AG20443 (cell line): ENCODE measurements at regions not wholly inside any gene's neighbourhood (a gene's known extent, or its start where the extent isn't known, plus 50 kb on each side); places are given as distances from the start of the nearest gene placed in this dataset.
"Not testable (repeated sequence)": the region's sequence is repeated elsewhere in the genome, so short reads cannot be mapped to it uniquely, and the experiment has no call there.

Experiments used
- DNase-seq: peaks from one replicate; pipeline ENCODE4 v3.0.0; 2012; ENCODE audit warnings: low spot score, mixed read lengths

DNA sequence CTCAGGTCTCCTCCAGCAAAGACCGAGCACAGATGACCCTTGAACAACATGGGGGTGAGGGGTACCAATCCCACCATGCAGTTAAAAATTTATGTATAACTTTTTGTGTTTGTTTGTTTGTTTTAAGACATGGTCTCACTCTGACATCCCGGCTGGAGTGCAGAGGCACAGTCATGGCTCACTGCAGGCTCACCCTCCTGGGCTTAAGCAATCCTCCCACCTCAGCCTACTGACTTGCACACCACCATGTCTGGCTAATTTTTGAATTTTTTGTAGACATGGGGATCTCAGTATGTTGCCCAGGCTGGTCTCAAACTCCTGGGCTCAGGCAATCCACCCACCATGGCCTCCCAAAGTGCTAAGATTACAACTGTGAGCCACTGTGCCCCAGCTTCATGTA lies 231.0 kb upstream of the PIK3R1 start:
- DNase-seq: no peak

DNA sequence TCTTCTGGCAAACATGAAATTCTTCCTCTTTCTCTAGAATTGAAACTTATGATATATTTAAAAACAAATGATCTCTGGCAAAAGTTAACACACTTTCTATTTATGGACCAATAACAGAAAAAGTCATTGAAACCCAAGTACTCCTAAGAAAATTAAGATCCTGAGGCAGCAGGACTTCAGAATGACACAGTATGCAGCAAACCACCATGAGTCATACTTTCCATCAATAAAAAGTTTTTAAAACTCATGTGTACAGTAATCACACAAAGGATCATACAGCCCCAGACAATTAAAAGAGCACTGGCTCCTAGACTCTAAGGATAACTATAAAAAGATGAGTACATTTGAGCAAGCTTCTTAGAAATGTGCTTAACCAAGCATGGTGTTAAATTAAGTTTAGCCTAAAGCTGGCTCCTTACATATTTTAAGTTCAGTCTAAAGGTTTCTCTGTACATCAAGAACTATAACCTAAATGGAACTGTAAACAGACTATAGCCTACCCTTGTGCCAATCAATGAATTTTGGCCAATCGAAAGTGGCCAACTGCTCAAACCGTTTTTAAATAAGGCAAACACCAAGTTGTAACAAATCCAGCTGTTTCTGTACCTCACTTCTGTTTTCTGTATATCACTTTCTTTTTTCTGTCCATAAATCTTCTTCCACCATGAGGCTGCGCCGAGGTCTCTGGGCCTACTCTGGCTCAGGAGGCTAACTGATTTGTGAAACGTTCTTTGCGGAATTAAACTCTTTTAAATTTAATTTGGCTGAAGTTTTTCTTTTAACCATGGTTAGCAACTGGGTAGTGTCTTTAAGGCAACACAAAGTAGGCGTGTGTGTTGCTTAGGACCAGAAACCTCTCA lies 232.1 kb upstream of the PIK3R1 start:
- peak; percentile 63 for DNase-seq

DNA sequence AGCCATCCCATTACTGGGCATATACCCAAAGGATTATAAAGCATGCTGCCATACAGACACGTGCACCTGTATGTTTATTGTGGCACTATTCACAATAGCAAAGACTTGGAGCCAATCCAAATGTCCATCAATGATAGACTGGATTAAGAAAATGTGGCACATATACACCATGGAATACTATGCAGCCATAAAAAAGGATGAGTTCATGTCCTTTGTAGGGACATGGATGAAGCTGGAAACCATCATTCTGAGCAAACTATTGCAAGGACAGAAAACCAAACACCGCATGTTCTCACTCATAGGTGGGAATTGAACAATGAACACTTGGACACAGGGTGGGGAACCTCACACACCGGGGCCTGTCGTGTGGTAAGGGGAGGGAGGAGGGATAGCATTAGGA lies 233.4 kb upstream of the PIK3R1 start:
- DNase-seq: not testable (repeated sequence)

DNA sequence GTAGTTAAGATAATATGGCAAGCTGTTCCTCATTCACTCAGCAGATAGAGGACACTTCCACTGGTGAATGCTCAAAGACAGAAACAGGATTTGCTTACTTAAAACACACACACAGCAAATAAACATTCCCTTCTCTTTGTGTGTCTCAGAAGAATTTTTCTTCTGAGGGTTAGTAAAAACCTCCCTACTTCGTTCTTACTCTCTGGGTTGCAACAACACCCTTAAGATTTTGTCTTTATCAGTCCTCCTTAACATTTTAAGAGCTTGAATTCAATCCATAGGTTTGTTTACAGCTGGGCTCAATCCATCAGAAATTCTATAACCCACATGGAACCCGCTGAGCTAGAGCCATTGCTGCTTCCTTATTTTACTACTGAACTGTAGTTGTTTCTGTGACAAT lies 237.4 kb upstream of the PIK3R1 start:
- no peak for DNase-seq

DNA sequence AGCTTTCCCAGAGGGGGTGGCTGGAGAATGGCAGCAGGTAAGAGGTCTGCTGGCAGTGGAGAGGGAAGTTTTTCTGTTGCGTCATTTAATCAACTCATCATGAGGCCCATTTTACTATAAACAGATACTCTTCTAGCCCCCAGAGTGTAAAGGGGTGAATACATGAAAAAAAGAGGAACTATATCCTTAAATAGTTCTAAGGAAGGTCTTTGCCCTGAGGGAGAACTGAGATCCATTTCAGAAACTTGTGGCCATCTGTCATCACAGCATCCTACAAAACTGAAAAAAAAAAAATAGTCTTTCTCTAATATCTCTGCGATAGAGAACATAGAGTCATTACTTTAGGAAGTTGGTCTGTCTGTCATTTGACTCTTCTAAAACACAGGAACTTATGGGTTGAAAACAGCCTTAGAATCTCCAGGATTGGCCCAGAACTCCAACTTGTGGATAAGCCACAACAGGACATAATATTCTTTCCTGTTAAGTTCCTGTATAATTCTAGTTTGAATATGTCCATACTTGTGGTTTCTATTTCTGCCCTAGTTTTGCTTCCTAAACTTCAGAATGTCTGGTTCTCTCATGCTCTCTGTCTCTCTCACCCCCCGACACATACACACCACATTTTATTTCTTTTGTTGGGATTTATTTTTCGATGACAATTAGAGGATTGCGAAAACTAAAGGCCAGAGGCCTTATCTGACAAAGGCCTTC lies 238.5 kb upstream of the PIK3R1 start:
- no peak for DNase-seq

DNA sequence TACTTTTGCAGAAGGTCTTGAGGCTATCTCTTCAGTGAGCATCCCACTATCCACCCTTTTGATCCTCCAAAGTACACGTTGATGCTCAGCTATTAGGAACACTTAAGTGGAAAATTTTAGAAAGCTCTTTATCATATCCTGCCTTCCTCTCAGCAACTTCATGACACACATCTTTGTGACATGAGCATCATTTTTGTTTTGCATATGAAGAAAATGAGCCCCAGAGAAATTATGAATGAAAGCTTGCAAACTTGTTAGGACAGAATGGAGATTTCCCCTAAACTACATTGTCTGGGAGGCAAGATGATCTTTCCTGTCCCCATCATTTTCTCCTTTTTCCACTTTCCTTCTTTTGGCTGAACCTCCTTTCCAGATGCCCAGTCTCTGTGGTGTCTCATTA lies 239.4 kb upstream of the PIK3R1 start:
- no peak for DNase-seq

DNA sequence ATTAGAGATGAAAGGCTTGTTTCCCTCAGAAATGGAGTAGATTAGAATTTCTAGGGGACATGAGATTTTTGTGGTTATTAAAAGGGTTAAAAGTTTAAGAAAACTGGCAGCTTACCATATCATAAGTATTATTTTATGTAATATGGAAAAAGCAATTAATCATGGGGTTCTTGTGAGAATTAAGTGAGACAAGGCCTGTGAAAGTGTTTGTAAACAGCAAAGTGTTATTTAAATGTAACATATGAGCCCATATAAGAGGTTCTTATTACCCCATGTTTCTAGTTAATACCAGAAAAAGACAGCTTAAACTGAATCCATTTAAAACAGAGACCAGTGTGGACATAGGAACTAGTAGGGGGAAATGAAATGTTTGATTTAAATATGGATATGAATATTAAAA lies 241.1 kb upstream of the PIK3R1 start:
- no peak for DNase-seq

DNA sequence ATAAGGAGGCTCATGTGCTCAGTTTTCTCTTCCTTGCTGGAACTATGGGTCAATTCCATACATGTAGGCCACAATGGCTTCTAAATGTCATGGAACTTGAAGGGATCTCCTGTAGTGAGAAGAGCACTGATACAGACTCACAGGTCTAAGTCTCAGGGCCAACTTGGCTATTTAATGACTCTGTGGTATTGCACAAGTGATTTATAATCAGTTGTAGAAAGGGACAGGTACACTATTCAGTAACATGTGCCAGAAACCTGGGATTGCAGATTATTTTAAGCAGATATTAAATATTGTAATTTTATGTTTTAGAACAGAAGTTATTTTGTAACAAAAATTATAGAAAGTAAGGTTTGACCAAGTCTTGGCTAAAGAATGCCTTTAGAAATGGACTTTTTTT lies 241.5 kb upstream of the PIK3R1 start:
- DNase-seq: no peak

DNA sequence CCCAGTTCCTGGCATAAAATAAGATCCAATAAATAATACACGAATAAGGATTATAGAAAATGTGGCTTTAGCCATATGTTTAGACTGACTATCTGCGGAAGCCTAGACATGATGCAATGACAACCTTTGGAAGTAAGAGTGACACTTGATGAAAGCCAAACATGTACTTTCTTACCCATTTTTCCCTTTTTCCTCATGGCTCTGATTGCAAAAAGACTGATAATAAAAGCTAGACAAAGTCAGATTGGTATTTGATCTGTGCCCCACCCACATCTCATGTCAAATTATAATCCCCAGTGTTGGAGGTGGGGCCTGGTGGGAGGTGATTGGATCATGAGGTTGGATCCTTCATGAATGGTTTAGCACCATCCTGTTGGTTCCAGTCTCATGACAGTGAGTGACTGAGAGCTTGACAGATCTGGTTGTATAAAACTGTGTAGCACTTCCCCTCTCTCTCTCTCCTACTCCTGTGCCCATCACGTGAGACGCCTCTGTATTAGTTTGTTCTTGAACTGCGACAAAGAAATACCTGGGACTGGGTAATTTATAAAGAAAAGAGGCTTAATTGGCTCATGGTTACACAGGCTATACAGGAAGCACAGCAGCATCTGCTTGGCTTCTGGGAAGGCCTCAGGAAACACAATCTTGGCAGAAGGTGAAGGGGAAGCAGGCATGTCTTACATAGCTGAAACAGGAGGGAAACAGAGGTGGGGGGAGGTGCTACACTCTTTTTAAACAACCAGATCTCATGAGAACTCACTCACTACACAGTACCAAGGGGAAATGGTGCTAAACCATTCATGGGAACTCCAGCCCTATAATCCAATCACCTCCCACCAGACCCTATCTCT lies 243.4 kb upstream of the PIK3R1 start:
- DNase-seq: no peak

DNA sequence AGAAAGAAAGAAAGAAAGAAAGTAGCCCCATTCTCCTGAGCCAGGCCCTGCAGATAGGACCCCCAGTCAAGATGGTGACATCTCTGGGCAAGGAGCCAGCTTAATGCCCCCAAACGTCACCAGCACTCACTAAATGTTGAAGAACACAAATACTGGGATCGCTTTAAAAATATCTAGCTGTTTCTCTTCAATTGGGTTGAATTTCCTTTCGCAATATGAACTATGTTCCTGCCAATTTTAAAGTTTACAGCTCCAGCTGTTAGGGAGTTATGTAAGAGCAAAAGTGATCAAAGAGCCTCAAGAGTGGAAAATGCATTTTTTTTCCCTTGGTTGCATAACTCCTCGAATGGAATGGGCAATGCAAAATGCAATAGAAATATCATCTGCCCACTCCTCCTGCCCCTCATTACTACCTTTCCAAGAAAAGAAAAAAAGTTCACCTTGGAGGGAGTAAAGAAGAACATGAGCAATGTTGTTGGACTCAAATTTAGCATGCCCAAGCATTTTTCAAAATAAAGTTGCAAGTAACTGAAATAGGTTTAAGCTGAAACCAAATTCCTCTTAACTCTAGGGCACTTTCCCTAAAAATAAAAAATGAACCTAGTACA lies 244.2 kb upstream of the PIK3R1 start:
- peak; percentile 71 for DNase-seq

DNA sequence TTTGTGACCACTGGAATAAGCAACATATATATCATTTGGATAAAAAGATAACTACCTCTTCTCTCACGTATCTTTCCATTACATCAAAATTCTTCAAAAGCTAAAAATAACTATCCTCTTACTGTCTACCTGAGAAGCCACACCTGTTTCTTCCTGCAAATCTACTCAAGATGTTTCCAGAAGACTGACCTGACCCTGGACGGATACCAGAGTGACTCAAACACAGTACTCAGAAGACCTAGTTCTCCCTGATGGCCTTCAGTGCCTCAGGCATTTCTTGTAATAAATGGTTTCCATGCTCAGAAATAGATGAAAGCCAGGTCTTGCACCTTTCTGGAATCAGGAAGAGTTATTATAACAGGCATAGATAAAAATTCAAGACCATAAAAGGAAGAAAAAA lies 245.9 kb upstream of the PIK3R1 start:
- no peak for DNase-seq

DNA sequence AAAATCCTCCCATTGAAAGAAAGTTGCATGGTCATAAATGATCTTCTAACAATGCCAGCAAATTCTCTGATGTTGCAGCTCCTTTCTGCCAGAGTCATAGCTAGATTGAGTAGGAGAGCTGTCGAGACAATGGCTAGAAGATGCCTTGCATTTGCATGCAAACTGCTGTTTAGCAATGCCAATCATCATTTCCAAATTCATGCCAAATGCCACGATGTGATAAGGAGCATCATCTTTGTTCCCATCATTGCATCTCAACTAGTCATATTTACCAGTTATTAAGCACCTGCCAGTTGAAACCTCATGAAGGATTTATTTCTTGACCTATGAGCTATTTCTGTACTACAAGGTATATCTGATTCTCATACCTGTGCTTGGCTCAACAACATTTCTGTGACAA lies 246.4 kb upstream of the PIK3R1 start:
- no peak for DNase-seq

DNA sequence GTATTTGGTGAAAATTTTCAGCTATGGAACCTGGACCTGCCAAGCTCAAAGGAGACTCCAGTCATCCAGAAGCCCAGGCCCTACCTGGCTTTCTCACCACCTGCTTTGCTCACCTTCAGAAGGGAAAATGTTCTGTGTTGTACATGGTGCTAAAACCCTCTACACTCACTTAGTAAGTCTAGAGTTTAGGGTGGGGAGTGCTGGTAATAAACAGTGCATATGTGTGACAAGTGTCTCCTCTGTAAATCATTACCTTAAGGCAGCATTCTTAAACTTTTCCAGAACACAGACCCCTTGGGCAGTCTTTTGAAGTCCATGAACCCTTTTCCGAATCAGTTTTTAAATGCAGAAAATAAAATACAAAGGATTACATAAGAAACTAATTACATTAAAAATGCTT lies 248.8 kb upstream of the PIK3R1 start:
- no peak for DNase-seq

DNA sequence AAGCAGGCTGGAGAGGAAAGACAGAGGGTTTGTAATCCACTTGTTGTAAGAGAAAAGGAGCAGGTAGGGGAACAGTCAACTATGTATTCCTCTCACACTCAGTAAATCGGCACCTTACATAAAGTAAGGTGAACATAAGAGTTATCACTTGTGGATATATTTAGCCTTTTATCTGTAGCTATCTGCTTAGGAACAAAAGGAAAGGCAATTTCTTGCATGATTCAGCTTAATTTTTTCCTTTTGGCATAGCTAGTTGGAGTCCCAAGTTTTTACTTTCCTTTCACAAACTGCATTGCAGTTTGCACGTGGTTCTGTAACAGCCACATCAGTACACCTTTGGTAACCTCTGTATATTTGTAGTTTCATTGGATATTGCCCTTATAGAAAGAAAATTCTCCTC lies 250.9 kb upstream of the PIK3R1 start:
- DNase-seq: no peak

DNA sequence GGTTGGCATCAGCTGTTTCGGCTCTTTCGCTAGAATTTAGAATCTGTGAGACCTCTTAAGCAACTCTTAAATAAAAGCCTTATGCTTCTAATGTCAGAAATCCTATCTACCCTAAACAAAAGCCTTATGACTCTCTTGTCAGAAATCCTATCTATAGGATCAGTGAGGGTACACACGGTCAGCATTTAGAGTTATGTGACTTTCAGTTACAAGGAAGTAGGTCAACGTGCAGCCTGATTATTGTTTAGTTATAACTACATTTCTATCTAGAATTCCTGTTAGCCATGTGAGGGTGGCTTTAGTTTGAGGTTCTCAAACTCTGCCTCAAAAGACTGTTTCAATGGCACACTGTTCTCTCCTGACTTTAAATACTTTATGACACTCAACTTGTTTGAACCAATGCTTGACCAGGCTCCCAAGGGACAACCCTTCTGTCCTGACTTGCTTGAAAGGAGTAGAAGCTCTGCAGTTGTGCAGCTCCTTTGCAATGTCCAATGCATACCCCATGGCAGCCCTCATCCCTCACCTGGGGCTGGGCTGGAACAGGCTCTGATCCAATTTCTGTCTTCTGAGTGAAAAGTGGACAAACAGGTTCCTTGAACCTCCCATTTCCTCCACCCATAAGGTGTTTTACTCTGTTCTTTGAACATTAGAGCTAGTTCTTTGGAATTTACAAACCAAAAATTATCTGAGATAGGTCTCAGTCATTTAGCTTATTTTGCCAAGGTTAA lies 251.6 kb upstream of the PIK3R1 start:
- DNase-seq: no peak

DNA sequence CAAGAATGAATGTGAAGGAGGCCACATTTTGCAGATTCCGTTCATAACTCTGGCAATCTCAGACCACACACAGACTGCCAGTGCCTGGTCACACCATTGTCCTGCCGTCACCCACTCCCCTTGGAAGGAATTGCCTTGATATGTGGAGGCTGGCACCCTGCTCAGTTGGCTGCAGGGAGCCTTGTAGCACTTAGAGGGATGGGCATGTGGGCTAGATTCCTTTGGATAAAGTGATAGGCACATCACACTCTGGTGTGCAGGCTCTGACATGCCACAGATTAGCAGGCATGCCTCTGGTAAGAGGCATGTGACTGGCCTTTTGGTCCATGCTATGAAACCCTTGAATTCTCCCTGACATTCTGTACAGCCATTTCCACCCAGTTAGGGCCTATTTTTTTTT lies 254.6 kb upstream of the PIK3R1 start:
- DNase-seq: no peak

DNA sequence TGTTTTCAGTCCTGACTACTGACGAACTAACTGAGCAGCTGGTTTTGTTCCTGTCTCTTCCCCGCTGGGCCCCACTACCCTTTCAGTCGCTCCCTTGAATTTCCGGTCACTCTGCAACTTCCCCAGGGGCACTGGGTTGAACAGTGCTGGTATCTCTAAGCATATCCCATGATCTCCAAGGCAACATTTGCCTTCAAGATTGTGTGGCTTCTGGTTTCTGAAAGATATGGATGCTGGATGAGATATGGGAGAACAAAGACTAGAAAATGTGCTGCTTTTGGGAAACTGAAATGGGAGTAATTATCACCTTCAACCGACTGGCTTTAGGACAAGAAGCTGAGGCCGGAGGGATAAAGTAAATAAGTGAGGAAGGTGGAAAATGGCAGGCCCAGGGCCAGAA lies 258.2 kb upstream of the PIK3R1 start:
- no peak for DNase-seq

DNA sequence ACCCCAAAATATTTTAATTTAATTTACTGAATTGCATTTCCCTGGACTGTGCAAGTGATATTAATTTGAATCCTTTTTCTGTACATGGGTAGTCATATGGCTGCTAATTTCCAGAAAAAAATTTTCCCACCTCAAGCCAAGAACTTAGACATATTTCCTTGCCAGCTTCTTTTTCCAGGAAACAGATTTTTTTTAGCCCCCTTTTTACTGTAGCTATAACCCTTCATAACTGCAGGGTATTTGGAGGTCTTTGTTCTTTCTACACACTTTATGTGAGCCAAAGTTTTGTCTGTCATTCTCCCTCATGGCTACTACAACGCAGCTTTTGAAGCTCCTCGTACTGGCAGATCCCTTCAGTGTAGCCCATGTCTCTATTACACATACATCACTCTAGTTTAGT lies 261.2 kb upstream of the PIK3R1 start:
- DNase-seq: no peak

DNA sequence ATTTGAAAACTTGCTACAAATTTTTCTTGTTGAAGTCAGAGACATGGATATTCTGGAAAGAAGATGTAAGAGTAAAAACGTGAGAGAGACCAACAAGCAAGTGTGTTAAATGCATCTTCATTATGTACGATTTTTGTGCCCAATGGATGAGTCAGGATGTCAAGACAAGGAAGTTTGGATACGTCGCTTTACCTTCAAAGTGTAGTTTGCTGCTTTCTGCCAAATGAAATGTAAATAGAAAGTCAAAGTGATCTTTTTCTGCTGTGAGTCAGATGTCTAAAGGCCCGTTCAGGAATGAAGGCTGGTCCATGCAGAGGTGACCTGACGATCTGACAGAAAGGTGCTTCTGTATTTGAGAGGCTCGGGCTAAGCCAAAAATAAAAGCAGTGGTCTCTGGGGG lies 273.1 kb upstream of the PIK3R1 start:
- DNase-seq: no peak

DNA sequence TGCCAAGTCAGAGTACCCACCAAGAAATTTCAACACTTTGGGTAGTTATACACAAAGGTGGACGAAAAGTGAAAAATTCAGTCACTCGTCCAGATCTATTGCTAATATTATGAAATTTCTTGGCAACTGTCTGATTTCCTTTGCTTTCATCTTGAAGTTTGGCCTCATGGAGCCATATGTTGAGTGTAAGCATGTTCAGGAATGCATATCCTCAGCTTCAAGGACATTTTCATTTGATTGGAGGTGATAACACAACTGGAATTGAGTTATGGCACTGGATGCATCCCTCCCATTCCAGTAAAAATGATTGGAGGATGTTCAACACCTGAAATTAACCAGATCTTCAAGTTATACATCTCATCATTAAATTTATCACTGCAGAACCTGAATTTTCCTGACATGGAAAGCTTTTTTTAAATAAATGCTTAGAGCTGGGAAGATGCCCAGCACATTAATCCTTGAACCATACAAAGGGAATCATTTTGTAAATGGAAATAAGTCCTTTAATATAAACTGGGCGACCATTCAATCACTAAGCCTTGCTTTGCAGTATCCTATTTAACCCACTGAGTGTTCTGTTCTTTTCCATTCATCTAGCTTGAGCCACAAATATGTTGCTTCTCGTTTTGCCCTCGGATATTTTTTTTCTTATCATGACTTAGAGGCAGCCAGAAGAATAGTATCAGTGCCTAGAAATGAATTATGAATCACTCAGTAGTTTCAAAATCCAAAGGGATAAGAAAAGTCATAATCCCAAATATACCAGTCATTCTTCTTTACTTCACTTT lies 273.7 kb upstream of the PIK3R1 start:
- peak; percentile 17 for DNase-seq
